Endodermal cell (in vitro differentiated cells): ENCODE measurements at regions not wholly inside any gene's neighbourhood (a gene's known extent, or its start where the extent isn't known, plus 50 kb on each side); places are given as distances from the start of the nearest gene placed in this dataset.
A peak's percentile ranks its signal among the peaks of the same experiment; 100 is the strongest.

Source experiments
- DNase-seq: peaks from one replicate; pipeline ENCODE4 v3.0.0-alpha.2; 2017
- H3K27ac ChIP-seq: 2 replicates; pipeline ENCODE4 v1.5.1; 2013; ENCODE audit warnings: mild to moderate bottlenecking, low read depth, low read length, moderate library complexity
- H3K27me3 ChIP-seq: 2 replicates; pipeline ENCODE4 v1.6.1; 2013; ENCODE audit warnings: mild to moderate bottlenecking, low read length, moderate library complexity; ENCODE audit not compliant: insufficient read depth, control insufficient read depth, poor library complexity, severe bottlenecking
- H3K36me3 ChIP-seq: 2 replicates; pipeline ENCODE4 v1.7.0; 2013; ENCODE audit warnings: mild to moderate bottlenecking, low read length, moderate library complexity; ENCODE audit not compliant: control insufficient read depth, insufficient read depth
- H3K4me1 ChIP-seq: one replicate; pipeline ENCODE4 v1.7.0; 2013; ENCODE audit warnings: low read length; ENCODE audit not compliant: control insufficient read depth, insufficient read depth
- H3K4me3 ChIP-seq: 2 replicates; pipeline ENCODE4 v1.5.1; 2013; ENCODE audit warnings: mild to moderate bottlenecking, low read length, moderate library complexity
- H3K9ac ChIP-seq: 2 replicates; pipeline ENCODE4 v1.6.1; 2013; ENCODE audit warnings: mild to moderate bottlenecking, low read length, moderate library complexity; ENCODE audit not compliant: poor library complexity, severe bottlenecking; ENCODE audit errors: extremely low read depth
- H3K9me3 ChIP-seq: 2 replicates; pipeline ENCODE4 v1.6.1; 2013; ENCODE audit warnings: mild to moderate bottlenecking, low read length, moderate library complexity; ENCODE audit not compliant: control insufficient read depth
- H3K27ac Mint-ChIP-seq: 2 replicates; pipeline ENCODE4 v1.8.0; 2020; ENCODE audit warnings: mixed read lengths
- H3K27me3 Mint-ChIP-seq: 2 replicates; pipeline ENCODE4 v1.8.0; 2021; ENCODE audit warnings: mild to moderate bottlenecking, mixed read lengths; ENCODE audit not compliant: insufficient read depth
- H3K36me3 Mint-ChIP-seq: 2 replicates; pipeline ENCODE4 v1.8.0; 2020; ENCODE audit warnings: low read depth, mixed read lengths
- H3K4me1 Mint-ChIP-seq: 2 replicates; pipeline ENCODE4 v1.8.0; 2020; ENCODE audit warnings: mixed read lengths
- H3K4me3 Mint-ChIP-seq: 2 replicates; pipeline ENCODE4 v1.8.0; 2020; ENCODE audit warnings: mild to moderate bottlenecking, moderate library complexity, mixed read lengths
- H3K9me3 Mint-ChIP-seq: 2 replicates; pipeline ENCODE4 v1.8.0; 2020; ENCODE audit warnings: mild to moderate bottlenecking, mixed read lengths
- CTCF ChIP-seq: fragments of 200-600 bp; sonication (generic); conservative IDR thresholded peaks from 2 replicates; pipeline ENCODE4 v1.5.0; 2021; ENCODE audit warnings: antibody characterized with exemption, mild to moderate bottlenecking
- WGBS, 2 experiments: methylation state at CpG; one replicate each; pipeline versions ENCODE4 v1.1.5 to v1.1.7; 2013; ENCODE audit warnings: missing lambda C conversion rate in 2 of 2, mixed read lengths in 1 of 2; ENCODE audit not compliant: insufficient coverage in 1 of 2, insufficient read length in 1 of 2; 5-methylcytosine and 5-hydroxymethylcytosine counted together

DNA sequence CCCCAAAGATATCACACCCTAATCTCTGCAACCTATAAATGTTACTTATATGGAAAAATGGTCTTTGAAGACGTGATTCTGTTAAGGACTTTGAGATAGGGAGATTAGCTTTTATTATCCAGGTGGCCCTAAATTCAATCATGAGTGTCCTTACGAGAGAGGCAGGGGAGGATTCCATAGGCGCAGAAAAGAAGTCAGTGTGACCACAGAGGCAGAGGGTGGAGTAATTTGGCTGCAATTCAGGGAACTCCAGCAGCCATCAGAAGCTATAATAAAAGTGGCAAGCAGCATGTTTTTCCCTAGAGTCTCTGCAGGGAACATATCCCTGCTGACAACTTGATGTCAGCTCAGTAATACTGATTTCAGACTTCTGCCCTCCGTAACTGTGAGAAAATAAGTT lies 315.2 kb upstream of the ROBO2 start:
- no peak for TF ChIP-seq CTCF

DNA sequence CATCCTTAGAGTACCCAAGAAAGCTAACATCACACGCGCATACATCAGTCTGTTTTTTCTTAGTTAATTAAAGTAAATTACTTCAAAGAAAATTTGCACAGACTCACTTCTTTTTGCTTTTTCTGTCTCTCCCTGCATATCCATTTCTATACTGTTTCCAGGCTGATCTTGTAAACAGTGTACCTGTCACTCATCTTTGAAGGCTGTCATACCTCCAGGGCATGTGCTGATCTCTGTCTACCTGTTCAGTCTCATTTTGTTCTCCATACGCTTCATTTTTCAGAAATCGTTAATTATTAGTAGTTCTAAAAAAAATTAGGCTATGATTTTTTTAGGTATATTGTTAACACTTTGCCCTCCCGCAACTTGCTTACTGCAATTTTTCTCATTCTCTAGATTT lies 313.9 kb upstream of the ROBO2 start:
- no peaks in the 10 kb centered on the region for H3K27me3 ChIP-seq
- H3K9me3 ChIP-seq: no peaks in the 10 kb centered on the region
- Mint-ChIP-seq H3K36me3 (no peaks in the 10 kb centered on the region), H3K9me3 (no peaks in the 10 kb centered on the region), H3K27ac (no peak overlapping the region), H3K4me1 (peaks cover 1% of the 10 kb centered on the region), H3K27me3 (no peaks in the 10 kb centered on the region), H3K4me3 (no peak overlapping the region)
- no peaks in the 10 kb centered on the region for H3K36me3 ChIP-seq
- 98 to 100% methylated on average over 1 to 5 of the region's 5 CpGs for WGBS, 2 experiments
- H3K9ac ChIP-seq: no peak overlapping the region
- no peaks in the 10 kb centered on the region for H3K4me1 ChIP-seq
- TF ChIP-seq CTCF: no peak
- DNase-seq: no peak
- H3K27ac ChIP-seq: no peak overlapping the region
- H3K4me3 ChIP-seq: no peak overlapping the region

More for the DNA sequence above, 315.2 kb upstream of the ROBO2 start:
- no peak overlapping the region for H3K9ac ChIP-seq
- Mint-ChIP-seq H3K36me3 (no peaks in the 10 kb centered on the region), H3K27ac (no peak overlapping the region), H3K4me1 (peaks cover 1% of the 10 kb centered on the region), H3K27me3 (no peaks in the 10 kb centered on the region), H3K4me3 (no peak overlapping the region), H3K9me3 (no peaks in the 10 kb centered on the region)
- no peaks in the 10 kb centered on the region for H3K36me3 ChIP-seq
- DNase-seq: no peak
- no peaks in the 10 kb centered on the region for H3K4me1 ChIP-seq
- no peak overlapping the region for H3K4me3 ChIP-seq
- no peaks in the 10 kb centered on the region for H3K9me3 ChIP-seq
- H3K27me3 ChIP-seq: no peaks in the 10 kb centered on the region
- WGBS, 2 experiments: 82 to 91% methylated on average over 3 to 4 of the region's 4 CpGs
- H3K27ac ChIP-seq: no peak overlapping the region

GRCh38 chr3:76728426-76728825 lies 311.5 kb upstream of the ROBO2 start:
- peaks cover 1% of the 10 kb centered on the region for H3K4me1 Mint-ChIP-seq
- no peak for DNase-seq
- no peaks in the 10 kb centered on the region for H3K36me3 ChIP-seq
- peaks cover 3% of the 10 kb centered on the region for H3K9me3 Mint-ChIP-seq
- no peak overlapping the region for H3K4me3 ChIP-seq
- H3K9me3 ChIP-seq: peaks cover 1% of the 10 kb centered on the region
- no peaks in the 10 kb centered on the region for H3K36me3 Mint-ChIP-seq
- no peaks in the 10 kb centered on the region for H3K27me3 ChIP-seq
- H3K27ac Mint-ChIP-seq: no peak overlapping the region
- no peaks in the 10 kb centered on the region for H3K27me3 Mint-ChIP-seq
- H3K27ac ChIP-seq: no peak overlapping the region
- H3K9ac ChIP-seq: no peak overlapping the region
- no peak overlapping the region for H3K4me3 Mint-ChIP-seq
- 83 to 95% methylated on average over 2 to 4 of the region's 4 CpGs for WGBS, 2 experiments
- no peaks in the 10 kb centered on the region for H3K4me1 ChIP-seq
- TF ChIP-seq CTCF: peak; percentile 40
